ENCODE measurements at regions not wholly inside any gene's neighbourhood (a gene's known extent, or its start where the extent isn't known, plus 50 kb on each side); places are given as distances from the start of the nearest gene placed in this dataset.

DNA sequence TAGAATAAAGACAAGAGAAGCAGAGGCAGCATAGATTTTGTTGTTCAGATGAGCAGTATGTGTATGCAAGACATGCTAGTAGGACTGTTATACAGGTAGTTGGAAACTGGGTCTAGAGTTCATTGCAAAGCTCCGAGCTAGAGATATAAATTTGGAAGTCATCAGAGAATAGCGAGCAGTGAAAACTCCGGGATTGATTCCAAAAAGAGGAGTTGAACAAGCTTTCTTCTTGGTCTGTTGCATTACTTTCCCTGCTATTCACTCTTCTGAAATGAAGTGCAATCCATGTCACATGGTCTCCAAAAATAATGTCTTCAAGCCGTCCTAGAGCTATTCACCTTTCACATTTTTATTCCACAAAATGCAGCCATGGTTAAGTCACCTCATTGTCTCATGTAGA lies 67.9 kb upstream of the ZNF462 start:
- DNase-seq: no peak

DNA sequence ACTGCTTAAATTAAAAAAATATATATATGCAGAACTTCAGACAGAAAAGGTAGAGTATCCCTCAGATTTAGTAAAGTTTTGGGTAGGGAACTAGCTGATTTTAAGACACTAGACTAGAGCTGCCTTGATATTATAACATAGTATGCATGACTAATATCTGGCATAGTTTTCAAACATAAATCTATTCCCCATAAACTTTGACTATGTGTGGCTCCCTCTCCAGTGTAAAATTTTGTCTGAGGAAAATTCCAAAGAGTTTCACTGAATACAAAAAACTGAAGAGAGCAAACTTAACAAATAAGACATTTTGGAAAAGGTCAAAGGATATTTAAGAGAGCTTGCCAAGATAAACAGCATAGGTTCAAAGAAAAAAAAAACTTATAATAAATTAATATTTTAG lies 66.2 kb upstream of the ZNF462 start:
- no peak for DNase-seq

DNA sequence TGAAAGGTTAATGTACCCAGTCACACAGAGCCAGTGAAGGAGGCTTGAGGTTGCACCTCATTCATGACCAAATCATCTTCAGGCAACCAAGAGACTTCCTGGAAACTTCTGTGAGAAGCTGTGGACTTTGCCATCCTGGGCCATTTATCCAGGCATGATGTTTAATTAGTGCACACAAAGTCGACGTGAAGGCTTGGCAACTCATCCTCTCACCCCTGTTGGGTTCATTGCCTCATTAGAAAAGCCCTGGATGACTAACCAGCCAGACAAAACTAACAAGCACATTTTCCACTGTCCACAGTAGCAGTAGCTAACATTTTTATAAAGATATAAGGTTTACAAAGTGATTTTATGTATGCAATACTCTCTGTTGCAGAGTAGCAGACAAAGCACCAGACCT lies 65.7 kb upstream of the ZNF462 start:
- DNase-seq: no peak

GRCh38 chr9:106798016-106798799 lies 64.8 kb upstream of the ZNF462 start:
- DNase-seq: no peak

DNA sequence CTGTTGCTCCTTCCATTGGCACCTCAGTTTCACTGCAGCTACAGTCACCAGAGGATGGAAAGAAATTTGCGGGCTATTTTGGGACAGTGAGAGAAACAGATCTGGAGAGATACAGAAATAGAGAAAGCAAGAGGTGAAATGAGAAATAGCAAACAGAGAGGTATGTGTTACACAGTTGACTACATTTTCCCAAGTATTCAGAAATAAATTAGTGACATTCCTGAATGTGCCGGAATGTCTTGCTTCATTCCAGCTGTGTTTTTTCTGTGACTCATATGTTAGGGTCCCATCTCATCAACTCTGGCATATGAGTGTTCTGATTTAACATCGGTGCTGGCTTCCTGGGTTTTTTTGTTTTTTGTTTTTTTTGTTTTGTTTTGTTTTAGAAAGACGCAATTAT lies 63.8 kb upstream of the ZNF462 start:
- DNase-seq: no peak

- no peak for DNase-seq
Measured at GRCh38 chr9:106800701-106801270, 62.2 kb upstream of the ZNF462 start.

DNA sequence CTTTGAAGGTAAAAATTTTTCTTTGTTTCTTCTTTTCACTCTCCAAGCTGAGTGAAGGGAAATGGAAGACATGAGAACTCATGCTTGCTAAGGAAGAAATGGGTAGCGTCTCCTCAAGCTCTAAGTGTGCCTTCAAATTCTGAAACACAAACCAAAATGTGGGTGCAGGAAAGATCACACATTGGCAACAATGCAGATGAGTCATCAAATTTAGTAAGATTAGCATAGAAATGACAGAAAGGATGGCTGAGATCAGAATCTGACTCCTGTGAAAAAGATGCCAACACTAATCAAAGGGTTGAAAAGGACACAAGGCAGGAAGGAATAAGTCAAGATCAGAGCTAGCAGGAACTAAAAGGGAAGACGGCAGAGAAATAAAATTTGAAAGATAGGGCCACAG lies 61.1 kb upstream of the ZNF462 start:
- DNase-seq: no peak
